HG03103 (cell line): ENCODE measurements at regions not wholly inside any gene's neighbourhood (a gene's known extent, or its start where the extent isn't known, plus 50 kb on each side); places are given as distances from the start of the nearest gene placed in this dataset.
"Not testable (repeated sequence)": the region's sequence is repeated elsewhere in the genome, so short reads cannot be mapped to it uniquely, and the experiment has no call there.

Experiments used
- ATAC-seq: cut with Tn5 transposase; IDR thresholded peaks from one replicate; pipeline ENCODE4 v1.9.1; 2021; ENCODE audit warnings: low read depth; ENCODE audit not compliant: unreplicated experiment

DNA sequence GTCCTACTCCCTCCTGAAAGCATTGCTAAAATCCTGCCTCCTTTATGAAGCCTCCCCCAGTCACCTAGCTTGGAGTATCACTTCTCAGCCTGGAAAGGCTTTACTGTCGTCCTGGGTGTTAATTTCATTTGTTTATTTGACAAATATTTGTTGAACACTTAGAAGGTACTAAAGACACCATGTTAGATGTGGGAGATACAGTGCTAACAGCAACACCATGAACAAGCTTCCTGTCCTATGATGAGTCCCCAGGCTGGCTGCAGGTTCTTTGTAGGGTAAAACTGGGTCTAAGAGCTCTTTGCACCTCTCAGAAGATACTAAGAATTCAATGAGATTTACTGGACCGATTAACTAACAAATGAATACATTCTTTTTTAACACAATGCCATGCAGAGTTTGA, 109.2 kb upstream of the TMEM170B start:
- ATAC-seq: no peak

DNA sequence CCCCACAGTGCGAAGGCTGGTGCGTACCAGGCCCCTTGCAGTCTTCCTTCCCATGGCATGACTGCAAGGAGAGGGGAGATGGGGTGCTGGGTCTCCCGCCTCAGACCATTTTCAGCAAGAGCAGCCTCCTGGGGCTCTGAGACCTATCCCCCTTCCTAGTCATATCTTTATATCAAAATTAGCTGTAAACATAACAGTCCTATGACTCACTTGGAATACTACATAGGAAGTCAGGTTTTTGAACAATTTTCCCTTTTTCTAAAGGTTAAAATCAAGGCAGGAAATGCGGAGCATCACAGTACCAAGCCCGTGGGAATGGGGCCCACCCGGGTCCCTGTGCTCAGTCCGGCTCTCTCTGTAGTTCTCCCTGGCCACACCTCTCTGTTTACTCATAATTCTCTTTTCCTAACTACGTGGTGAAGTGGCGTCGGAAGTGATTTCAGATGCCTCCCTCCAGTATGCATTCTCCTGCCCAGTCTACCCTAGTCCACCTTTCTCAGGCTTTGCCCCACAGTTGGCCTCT, 109.8 kb upstream of the TMEM170B start:
- no peak for ATAC-seq

DNA sequence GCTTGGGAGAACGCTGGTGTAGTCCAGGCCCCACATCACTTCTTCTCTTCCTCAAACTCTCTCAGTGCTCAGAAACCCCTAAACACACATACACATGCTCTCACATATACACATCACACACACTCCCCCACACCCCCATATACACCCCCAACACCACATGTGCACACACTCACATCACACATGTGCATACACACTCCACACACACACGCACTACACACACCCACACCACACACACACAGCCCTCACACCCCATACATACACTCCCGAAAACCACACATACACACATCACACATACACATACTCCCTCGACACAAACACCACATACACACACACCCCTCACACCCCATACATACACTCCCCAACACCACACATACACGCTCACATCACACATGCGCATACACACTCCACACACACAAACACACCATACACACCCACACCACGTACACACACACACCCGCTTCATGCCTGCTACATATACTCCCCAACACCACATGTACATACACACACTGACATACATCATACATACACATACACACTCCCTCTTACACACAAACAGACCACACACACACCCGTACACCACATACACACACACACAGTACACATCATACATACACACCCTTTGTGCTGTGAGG, 110.3 kb upstream of the TMEM170B start:
- ATAC-seq: no peak

- no peak for ATAC-seq
These were observed 111.0 kb upstream of the TMEM170B start for GRCh38 chr6:11426571-11426970.

GRCh38 chr6:11425876-11426275, 111.7 kb upstream of the TMEM170B start:
- ATAC-seq: no peak

DNA sequence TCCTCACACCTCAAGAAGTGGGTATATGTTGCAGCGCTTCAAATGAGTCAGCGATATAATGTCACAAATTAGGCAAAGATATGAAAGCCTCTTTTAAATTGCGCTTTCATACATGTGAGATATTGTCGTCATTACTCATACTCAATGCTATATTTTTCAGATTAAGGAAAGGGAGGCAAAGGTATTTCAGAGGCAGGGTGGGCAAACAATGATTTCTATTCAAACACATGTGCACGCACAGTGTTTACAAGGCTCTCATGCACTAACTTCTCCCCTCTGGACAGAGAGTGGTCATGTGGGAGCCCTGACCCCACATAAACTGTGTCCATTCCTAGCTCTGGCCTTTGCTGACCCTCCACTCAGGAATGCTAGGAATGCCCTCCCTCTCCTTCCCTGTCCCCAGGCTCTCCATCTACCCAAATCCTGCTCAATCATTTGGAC, 112.1 kb upstream of the TMEM170B start:
- ATAC-seq: no peak

- ATAC-seq: no peak
These were observed 113.0 kb upstream of the TMEM170B start for GRCh38 chr6:11424395-11425034.

DNA sequence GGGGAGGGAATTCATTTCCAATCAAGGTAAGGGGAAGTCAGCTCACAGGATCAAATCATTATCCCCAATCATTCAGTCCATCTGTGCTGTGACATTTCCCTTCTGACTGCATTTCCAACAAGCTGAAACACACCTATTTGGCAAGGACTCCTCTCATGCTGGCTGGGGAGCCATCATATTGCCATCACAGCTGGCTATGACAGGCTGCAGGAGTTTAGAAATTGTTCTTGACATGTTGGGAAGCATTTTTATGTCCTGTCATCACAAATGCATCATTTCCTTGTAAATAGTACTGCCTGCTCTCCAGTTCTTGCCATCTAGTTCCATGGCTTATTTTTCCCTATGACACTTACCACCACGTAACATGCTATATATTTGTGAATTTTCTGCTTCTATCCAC, 113.9 kb upstream of the TMEM170B start:
- no peak for ATAC-seq

DNA sequence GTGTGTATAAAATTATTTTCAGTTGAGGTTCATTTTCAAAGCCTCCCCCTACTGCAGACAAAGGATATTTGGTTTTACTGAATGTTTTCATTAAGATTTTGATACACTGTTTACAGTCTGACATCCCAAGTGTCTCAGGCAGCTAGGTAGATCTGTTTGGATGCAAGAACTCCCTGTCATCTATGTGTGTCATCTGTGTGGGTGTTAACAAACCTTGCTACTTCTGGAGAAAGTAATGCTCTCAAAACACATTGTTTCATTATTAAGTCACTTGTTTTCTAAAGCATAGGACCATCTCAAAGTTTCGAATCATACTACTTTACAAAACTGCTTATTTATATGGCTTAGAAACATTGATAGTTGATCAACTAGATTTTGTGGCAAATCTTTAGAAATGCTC, 114.5 kb upstream of the TMEM170B start:
- ATAC-seq: no peak

GRCh38 chr6:11419763-11420453, 117.6 kb upstream of the TMEM170B start:
- ATAC-seq: no peak

DNA sequence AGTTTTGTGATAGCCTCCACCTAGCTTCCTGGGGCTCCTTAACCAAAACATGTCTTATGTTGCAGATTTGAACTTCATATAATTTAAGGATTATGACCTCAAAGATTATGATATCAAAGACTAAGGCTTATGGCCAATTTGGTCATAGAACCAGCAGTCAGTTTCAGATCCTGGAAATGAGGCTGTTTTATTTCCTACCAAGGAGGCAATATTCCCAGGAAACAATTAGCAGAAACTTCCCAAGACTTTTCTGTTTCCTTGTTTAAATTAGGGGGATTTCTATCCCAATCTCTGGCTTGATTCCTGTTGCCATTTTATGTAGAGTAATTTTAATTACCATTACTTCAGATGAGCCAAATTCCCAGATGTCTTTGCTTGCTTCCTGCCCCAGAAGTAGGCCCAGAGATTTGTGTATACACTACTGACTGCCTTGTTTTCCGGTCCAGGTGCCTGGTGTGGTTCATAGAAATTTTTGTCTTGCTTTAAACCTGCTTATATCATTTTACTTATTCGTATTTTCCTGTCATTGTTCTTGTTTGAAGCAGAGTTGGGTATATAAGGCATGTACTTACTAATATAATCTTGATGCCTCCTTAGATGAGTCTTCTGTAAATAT, 119.2 kb upstream of the TMEM170B start:
- no peak for ATAC-seq

DNA sequence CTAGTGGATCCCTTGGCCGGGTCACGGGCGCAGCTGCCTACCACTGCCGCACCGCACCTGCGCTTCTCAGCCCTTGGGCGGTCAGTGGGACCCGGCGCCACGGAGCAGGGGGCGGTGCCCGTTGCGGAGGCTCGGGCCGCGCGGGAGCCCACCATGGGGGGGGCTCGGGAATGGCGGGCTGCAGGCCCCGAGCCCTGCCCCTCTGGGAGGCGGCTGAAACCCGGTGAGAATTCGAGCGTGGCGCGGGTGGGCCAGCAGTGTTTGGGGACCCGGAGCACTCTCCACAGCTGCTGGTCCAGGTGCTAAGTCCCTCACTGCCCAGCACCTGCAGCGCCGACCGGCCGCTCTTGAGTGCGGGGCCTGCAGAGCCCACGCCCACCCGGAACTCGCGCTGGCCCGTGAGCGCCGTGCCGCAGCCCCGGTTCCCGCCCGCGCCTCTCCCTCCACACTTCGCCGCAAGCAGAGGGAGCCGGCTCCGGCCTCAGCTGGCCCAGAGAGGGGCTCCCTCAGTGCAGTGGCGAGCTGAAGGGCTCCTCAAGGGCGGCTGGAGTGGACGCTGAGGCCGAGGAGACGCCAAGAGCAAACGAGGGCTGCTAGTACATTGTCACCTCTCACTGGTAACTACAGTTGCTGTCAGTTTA, 120.5 kb upstream of the TMEM170B start:
- no peak for ATAC-seq

GRCh38 chr6:11416099-11416935, 121.2 kb upstream of the TMEM170B start:
- ATAC-seq: not testable (repeated sequence)

DNA sequence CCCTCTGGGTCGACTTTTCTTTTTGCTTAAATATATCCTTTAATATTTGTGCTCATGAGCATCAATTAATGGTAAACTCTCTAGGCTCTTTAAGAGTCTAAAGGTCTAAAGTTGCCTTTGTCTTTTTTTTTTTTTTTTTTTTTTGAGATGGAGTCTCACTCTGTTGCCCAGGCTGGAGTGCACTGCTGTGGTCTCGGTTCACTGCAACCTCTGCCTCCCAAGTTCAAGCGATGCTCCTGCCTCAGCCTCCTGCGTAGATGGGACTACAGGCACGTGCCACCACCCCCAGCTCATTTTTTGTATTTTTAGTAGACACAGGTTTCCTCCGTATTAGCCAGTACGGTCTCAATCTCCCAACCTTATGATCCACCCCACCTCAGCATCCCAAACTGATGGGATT, 122.0 kb upstream of the TMEM170B start:
- no peak for ATAC-seq

DNA sequence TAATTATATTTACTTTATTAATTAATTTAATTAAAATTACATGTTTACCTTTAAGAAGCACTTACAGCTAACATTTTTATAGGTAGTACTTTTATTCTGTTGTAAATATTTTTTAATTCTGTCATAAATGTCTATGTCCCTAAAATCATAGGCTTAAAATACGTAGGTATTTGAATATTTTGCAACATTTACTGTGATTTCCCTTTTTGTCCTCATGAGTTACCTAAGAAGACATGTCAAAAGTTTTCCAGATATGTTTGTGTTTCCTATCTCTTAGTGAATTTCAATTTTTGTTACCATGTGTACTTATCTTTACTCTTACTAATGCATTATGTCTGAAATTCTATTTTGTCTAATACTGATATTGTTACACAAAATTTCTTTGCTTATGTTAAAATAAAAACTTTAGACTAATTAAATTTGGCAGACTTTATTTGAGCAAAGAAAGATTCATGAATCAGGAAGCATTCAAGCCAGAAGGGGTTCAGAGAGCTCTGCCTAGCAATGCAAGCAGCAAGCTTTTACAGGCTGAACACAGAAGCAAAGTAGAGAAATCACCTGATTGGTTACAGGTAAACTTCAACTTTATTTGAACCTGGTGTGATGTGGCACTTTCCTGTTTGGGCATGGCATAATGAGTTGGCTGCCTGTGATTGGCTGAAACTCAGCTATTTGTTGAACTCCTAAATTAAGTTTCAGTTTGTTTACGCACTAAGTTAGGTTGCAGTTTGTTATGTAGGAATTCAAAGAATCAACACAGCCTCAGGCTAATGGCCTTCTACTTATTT, 123.2 kb upstream of the TMEM170B start:
- ATAC-seq: no peak

DNA sequence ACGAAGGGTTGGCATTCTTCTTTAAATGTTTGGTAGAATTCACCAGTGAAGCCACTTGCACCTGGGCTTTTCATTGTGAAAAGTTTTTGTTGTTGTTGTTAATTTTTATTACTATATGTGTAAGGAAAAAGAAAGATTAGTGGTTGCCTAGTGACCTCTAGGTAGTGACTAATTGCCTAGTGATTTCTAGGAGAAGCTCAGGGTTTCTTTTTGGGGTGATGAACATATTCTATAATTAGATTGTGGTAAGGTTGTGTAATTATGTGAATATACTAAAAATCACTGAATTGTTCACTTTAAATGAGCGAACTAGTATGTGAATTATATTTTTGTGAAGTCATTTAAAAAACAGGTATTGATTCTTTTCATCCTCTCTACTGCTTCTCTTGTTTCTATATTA, 123.8 kb upstream of the TMEM170B start:
- ATAC-seq: no peak

GRCh38 chr6:11413117-11413687, 124.3 kb upstream of the TMEM170B start:
- ATAC-seq: no peak

GRCh38 chr6:11412616-11413015, 124.9 kb upstream of the TMEM170B start:
- no peak for ATAC-seq

GRCh38 chr6:11412011-11412424, 125.5 kb upstream of the TMEM170B start:
- no peak for ATAC-seq
